Motor neuron (in vitro differentiated cells): ENCODE measurements at regions not wholly inside any gene's neighbourhood (a gene's known extent, or its start where the extent isn't known, plus 50 kb on each side); places are given as distances from the start of the nearest gene placed in this dataset.

Experiments used
- ATAC-seq, 8 experiments: fragments of 200-7000 bp; cut with Tn5 transposase; replicated peaks in 6 of 8; 2 replicates each; pipeline ENCODE4 v1.8.0; 2021; ENCODE audit warnings: mild to moderate bottlenecking in 8 of 8, moderate library complexity in 8 of 8
- H3K27ac ChIP-seq, 2 donors: fragments of 250-450 bp; sonication (Bioruptor Pico); 2 replicates each; pipeline ENCODE4 v1.9.0; 2021; ENCODE audit warnings: antibody characterized with exemption in 2 of 2, mild to moderate bottlenecking in 2 of 2, moderate library complexity in 1 of 2
- H3K4me1 ChIP-seq, 2 donors: fragments of 250-450 bp; sonication (Bioruptor Pico); replicated peaks in 1 of 2; 2 replicates each; pipeline ENCODE4 v1.6.1; 2021; ENCODE audit warnings: antibody characterized with exemption in 2 of 2, mild to moderate bottlenecking in 2 of 2, moderate library complexity in 1 of 2
- H3K4me3 ChIP-seq, 5 donors: fragments of 250-450 bp; sonication (Bioruptor Pico); 2 replicates each; pipeline ENCODE4 v1.9.0; 2021; ENCODE audit warnings: antibody characterized with exemption in 5 of 5, mild to moderate bottlenecking in 5 of 5, moderate library complexity in 4 of 5
- WGBS, 10 experiments: fragments of 450-650 bp; shearing (Covaris generic); methylation state at CpG; one replicate each; pipeline ENCODE4 v1.0.0; 2022; 5-methylcytosine and 5-hydroxymethylcytosine counted together
- in situ Hi-C, 9 experiments: fragments of 400-800 bp; cut with MboI; loops; one replicate each; pipeline ENCODE4 v1.15.0; 2021; ENCODE audit warnings: low sequenced_read_pairs in 9 of 9, low pct_unique_long_range_greater_than_20kb in 2 of 9; ENCODE audit not compliant: unreplicated experiment in 9 of 9

- Histone ChIP-seq H3K4me1 (no peaks in the 10 kb centered on the region), H3K27ac (no peak overlapping the region), H3K4me3 (no peak overlapping the region)
- 20 to 100% (median 88%) methylated on average over 1 of the region's 1 CpG; no CpG with 5 or more reads in 1 of the 10 experiments for WGBS, 10 experiments
- no peak for ATAC-seq
- in situ Hi-C loops: no loop called here
Observed at GRCh38 chr4:106869551-106869950, 166.6 kb downstream of the DKK2 start.

- ATAC-seq: peak in 3 of 8 experiments; percentile 73 to 90 (median 84)
- WGBS, 10 experiments: 0 to 57% (median 22%) methylated on average over 1 to 2 of the region's 2 CpGs; no CpG with 5 or more reads in 2 of the 10 experiments
- Histone ChIP-seq H3K27ac (no peak overlapping the region), H3K4me3 (no peak overlapping the region), H3K4me1 (no peaks in the 10 kb centered on the region)
- in situ Hi-C loops: no loop called here
Observed at GRCh38 chr4:106868381-106869035, 167.6 kb downstream of the DKK2 start.

- Histone ChIP-seq H3K27ac (no peak overlapping the region), H3K4me3 (no peak overlapping the region), H3K4me1 (no peaks in the 10 kb centered on the region)
- in situ Hi-C loops: no loop called here
- peak in 3 of 8 experiments; percentile 56 to 79 (median 66) for ATAC-seq
Observed at GRCh38 chr4:106864231-106864630, 171.9 kb downstream of the DKK2 start.

- ATAC-seq: peak in 3 of 8 experiments; percentile 83 to 93 (median 87)
- H3K27ac ChIP-seq: no peak overlapping the region
- no peaks in the 10 kb centered on the region for H3K4me1 ChIP-seq
- in situ Hi-C loops: no loop called here
- no peak overlapping the region for H3K4me3 ChIP-seq
Observed at GRCh38 chr4:106854569-106855351, 181.4 kb downstream of the DKK2 start.

GRCh38 chr4:106852426-106852825 is 183.7 kb downstream of the DKK2 start:
- no peaks in the 10 kb centered on the region for H3K4me1 ChIP-seq
- no peak overlapping the region for H3K4me3 ChIP-seq
- in situ Hi-C loops: no loop called here
- 0 to 90% (median 40%) methylated on average over 1 of the region's 1 CpG; no CpG with 5 or more reads in 2 of the 10 experiments for WGBS, 10 experiments
- H3K27ac ChIP-seq: no peak overlapping the region
- no peak for ATAC-seq

- peak in 1 of 8 experiments; percentile 11 for ATAC-seq
- WGBS, 10 experiments: 0 to 100% (median 75%) methylated on average over 1 of the region's 1 CpG; no CpG with 5 or more reads in 3 of the 10 experiments
- Histone ChIP-seq H3K4me1 (no peaks in the 10 kb centered on the region), H3K4me3 (no peak overlapping the region), H3K27ac (no peak overlapping the region)
- in situ Hi-C loops: no loop called here
Observed at GRCh38 chr4:106851726-106852125, 184.4 kb downstream of the DKK2 start.

GRCh38 chr4:106850691-106851090 is 185.4 kb downstream of the DKK2 start:
- no peaks in the 10 kb centered on the region for H3K4me1 ChIP-seq
- in situ Hi-C loops: no loop called here
- 0 to 93% (median 55%) methylated on average over 1 to 2 of the region's 2 CpGs for WGBS, 10 experiments
- ATAC-seq: peak in 3 of 8 experiments; percentile 49 to 59 (median 53)
- H3K27ac ChIP-seq: no peak overlapping the region
- no peak overlapping the region for H3K4me3 ChIP-seq

- Histone ChIP-seq H3K4me3 (no peak overlapping the region), H3K27ac (no peak overlapping the region), H3K4me1 (no peaks in the 10 kb centered on the region)
- ATAC-seq: peak in 1 of 8 experiments; percentile 39
- in situ Hi-C loops: no loop called here
Observed at GRCh38 chr4:106835919-106836318, 200.2 kb downstream of the DKK2 start.

GRCh38 chr4:106830879-106831278 is 205.2 kb downstream of the DKK2 start:
- H3K27ac ChIP-seq: no peak overlapping the region
- peak in 2 of 8 experiments; percentile 31 to 35 for ATAC-seq
- in situ Hi-C loops: no loop called here

GRCh38 chr4:106818764-106819163 is 217.3 kb downstream of the DKK2 start:
- H3K4me3 ChIP-seq: no peak overlapping the region
- WGBS, 10 experiments: 80 to 100% (median 92%) methylated on average over 1 of the region's 1 CpG; no CpG with 5 or more reads in 1 of the 10 experiments
- in situ Hi-C loops: loop anchor here in 2 of 9 experiments (25.0 kb wide), 2 partner anchors 306 to 456 kb away; partner anchors contain the start of gene GIMD1 (in 2 of the 2)
- ATAC-seq: no peak
- no peaks in the 10 kb centered on the region for H3K4me1 ChIP-seq
- no peak overlapping the region for H3K27ac ChIP-seq

More at GRCh38 chr4:106830879-106831278, 205.2 kb downstream of the DKK2 start:
- Histone ChIP-seq H3K4me1 (no peaks in the 10 kb centered on the region), H3K4me3 (no peak overlapping the region)

GRCh38 chr4:106816496-106816895 is 219.6 kb downstream of the DKK2 start:
- ATAC-seq: peak in 3 of 8 experiments; percentile 33 to 46 (median 45)

GRCh38 chr4:106810122-106810521 is 226.0 kb downstream of the DKK2 start:
- Histone ChIP-seq H3K4me1 (no peaks in the 10 kb centered on the region), H3K4me3 (no peak overlapping the region), H3K27ac (no peak overlapping the region)
- no peak for ATAC-seq
- in situ Hi-C loops: loop anchor here in 2 of 9 experiments (25.0 kb wide), 2 partner anchors 298 to 448 kb away; partner anchors contain the start of gene GIMD1 (in 2 of the 2)

More at GRCh38 chr4:106816496-106816895, 219.6 kb downstream of the DKK2 start:
- no peak overlapping the region for H3K27ac ChIP-seq
- no peak overlapping the region for H3K4me3 ChIP-seq
- H3K4me1 ChIP-seq: no peaks in the 10 kb centered on the region
- 50 to 100% (median 67%) methylated on average over 1 of the region's 1 CpG; no CpG with 5 or more reads in 3 of the 10 experiments for WGBS, 10 experiments
- in situ Hi-C loops: loop anchor here in 2 of 9 experiments (25.0 kb wide), 2 partner anchors 304 to 454 kb away; partner anchors contain the start of gene GIMD1 (in 2 of the 2)

- WGBS, 10 experiments: 14 to 100% (median 63%) methylated on average over 1 to 2 of the region's 2 CpGs; no CpG with 5 or more reads in 2 of the 10 experiments
- in situ Hi-C loops: loop anchor here in 2 of 9 experiments (25.0 kb wide), 2 partner anchors 297 to 447 kb away; partner anchors contain the start of gene GIMD1 (in 2 of the 2)
- Histone ChIP-seq H3K4me1 (no peaks in the 10 kb centered on the region), H3K27ac (no peak overlapping the region), H3K4me3 (no peak overlapping the region)
- peak in 3 of 8 experiments; percentile 94 to 100 (median 100) for ATAC-seq
Observed at GRCh38 chr4:106809076-106809475, 227.0 kb downstream of the DKK2 start.
